ENCODE measurements at regions not wholly inside any gene's neighbourhood (a gene's known extent, or its start where the extent isn't known, plus 50 kb on each side); places are given as distances from the start of the nearest gene placed in this dataset.
"Not testable (repeated sequence)": the region's sequence is repeated elsewhere in the genome, so short reads cannot be mapped to it uniquely, and the experiment has no call there.

DNA sequence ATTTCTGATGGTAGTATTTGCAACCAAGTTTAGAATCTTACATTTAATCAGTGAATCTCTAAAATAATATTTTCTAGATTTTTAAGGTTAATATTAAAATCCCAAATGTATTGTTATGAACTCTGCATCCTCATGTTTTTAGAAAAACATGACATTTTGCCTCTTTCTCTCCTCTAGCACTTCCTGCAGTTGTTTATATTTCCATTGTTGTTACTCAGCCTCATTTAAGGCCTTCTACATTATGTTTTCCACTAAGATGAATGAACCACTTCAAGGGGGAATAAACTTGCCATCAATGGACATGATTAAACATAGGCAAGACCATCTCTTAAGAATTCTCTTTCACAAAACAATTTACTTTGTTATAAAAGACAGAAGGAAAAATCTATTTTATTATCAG lies 333.5 kb upstream of the IRAK1BP1 start:
- no peak overlapping the region for H3K27ac ChIP-seq (replicated peaks)
- no peak overlapping the region for H3K4me3 ChIP-seq (replicated peaks; ENCODE audit: insufficient read depth, low read length)
- TF ChIP-seq, protein P1, sequence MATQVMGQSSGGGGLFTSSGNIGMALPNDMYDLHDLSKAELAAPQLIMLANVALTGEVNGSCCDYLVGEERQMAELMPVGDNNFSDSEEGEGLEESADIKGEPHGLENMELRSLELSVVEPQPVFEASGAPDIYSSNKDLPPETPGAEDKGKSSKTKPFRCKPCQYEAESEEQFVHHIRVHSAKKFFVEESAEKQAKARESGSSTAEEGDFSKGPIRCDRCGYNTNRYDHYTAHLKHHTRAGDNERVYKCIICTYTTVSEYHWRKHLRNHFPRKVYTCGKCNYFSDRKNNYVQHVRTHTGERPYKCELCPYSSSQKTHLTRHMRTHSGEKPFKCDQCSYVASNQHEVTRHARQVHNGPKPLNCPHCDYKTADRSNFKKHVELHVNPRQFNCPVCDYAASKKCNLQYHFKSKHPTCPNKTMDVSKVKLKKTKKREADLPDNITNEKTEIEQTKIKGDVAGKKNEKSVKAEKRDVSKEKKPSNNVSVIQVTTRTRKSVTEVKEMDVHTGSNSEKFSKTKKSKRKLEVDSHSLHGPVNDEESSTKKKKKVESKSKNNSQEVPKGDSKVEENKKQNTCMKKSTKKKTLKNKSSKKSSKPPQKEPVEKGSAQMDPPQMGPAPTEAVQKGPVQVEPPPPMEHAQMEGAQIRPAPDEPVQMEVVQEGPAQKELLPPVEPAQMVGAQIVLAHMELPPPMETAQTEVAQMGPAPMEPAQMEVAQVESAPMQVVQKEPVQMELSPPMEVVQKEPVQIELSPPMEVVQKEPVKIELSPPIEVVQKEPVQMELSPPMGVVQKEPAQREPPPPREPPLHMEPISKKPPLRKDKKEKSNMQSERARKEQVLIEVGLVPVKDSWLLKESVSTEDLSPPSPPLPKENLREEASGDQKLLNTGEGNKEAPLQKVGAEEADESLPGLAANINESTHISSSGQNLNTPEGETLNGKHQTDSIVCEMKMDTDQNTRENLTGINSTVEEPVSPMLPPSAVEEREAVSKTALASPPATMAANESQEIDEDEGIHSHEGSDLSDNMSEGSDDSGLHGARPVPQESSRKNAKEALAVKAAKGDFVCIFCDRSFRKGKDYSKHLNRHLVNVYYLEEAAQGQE (IDR thresholded peaks at IDR 0.05; ENCODE audit: insufficient replicate concordance, low read depth) = no peak
- TF ChIP-seq SPI1 (IDR thresholded peaks at IDR 0.05; ENCODE audit: borderline replicate concordance, low read depth) (no peak), POLR2AphosphoS5 (IDR thresholded peaks at IDR 0.05; ENCODE audit: low read depth) (no peak), GABPA (IDR thresholded peaks at IDR 0.05; ENCODE audit: low read depth) (no peak)
- TF ChIP-seq, protein P2, sequence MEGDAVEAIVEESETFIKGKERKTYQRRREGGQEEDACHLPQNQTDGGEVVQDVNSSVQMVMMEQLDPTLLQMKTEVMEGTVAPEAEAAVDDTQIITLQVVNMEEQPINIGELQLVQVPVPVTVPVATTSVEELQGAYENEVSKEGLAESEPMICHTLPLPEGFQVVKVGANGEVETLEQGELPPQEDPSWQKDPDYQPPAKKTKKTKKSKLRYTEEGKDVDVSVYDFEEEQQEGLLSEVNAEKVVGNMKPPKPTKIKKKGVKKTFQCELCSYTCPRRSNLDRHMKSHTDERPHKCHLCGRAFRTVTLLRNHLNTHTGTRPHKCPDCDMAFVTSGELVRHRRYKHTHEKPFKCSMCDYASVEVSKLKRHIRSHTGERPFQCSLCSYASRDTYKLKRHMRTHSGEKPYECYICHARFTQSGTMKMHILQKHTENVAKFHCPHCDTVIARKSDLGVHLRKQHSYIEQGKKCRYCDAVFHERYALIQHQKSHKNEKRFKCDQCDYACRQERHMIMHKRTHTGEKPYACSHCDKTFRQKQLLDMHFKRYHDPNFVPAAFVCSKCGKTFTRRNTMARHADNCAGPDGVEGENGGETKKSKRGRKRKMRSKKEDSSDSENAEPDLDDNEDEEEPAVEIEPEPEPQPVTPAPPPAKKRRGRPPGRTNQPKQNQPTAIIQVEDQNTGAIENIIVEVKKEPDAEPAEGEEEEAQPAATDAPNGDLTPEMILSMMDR (IDR thresholded peaks at IDR 0.05; ENCODE audit: insufficient read depth, low read length) = no peak
- H3K27me3 ChIP-seq (ENCODE audit: insufficient read depth, poor library complexity, severe bottlenecking) = no peaks in the 10 kb centered on the region
- no peak for DNase-seq (ENCODE audit: low read depth in 1 of 2, low spot score in 1 of 2)

DNA sequence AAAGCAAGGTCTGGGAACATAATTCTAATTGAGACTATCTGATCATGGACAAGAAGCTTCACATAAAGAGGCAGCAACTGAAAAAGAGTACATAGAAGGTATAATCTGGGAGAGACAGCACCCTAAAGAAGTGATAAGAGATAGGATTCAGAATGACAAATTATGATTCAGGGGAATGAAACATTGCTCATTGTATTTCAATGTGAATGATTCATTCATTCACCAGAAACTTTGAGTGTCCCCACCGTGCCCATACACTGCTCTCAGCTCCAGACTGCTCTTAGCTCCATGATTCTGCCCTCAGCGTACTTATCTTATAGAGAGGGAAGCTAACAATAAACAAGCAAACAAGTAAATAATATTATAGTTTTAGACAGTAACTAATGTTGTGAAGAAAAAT lies 329.3 kb upstream of the IRAK1BP1 start:
- no peak for DNase-seq (ENCODE audit: low read depth in 1 of 2, low spot score in 1 of 2)
- no peak for TF ChIP-seq SPI1 (IDR thresholded peaks at IDR 0.05; ENCODE audit: borderline replicate concordance, low read depth)
- TF ChIP-seq, protein P1 (IDR thresholded peaks at IDR 0.05; ENCODE audit: insufficient replicate concordance, low read depth) = no peak
- TF ChIP-seq, protein P2 (IDR thresholded peaks at IDR 0.05; ENCODE audit: insufficient read depth, low read length) = no peak
- TF ChIP-seq GABPA (IDR thresholded peaks at IDR 0.05; ENCODE audit: low read depth) = no peak
- TF ChIP-seq POLR2AphosphoS5 (IDR thresholded peaks at IDR 0.05; ENCODE audit: low read depth) = no peak
- H3K4me3 ChIP-seq (replicated peaks; ENCODE audit: insufficient read depth, low read length) = no peak overlapping the region
- no peaks in the 10 kb centered on the region for H3K27me3 ChIP-seq (ENCODE audit: insufficient read depth, poor library complexity, severe bottlenecking)
- H3K27ac ChIP-seq (replicated peaks) = no peak overlapping the region

DNA sequence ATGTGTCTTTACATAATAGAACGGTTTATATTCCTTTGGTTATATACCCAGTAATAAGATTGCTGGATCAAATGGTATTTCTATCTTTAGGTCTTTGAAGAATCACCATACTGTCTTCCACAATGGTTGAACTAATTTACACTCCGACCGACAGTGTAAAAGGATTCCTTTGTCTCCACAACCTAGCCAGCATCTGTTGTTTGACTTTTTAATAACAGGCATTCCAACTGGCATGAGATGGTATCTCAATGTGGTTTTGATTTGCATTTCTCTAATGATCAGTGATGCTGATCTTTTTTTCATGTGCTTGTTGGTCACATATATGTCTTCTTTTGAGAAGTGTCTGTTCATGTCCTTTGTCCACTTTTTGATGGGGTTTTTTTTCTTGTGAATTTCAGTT lies 319.7 kb upstream of the IRAK1BP1 start:
- not testable (repeated sequence) for DNase-seq (ENCODE audit: low read depth in 1 of 2, low spot score in 1 of 2); H3K27ac ChIP-seq (replicated peaks); H3K4me3 ChIP-seq (replicated peaks; ENCODE audit: insufficient read depth, low read length); H3K27me3 ChIP-seq (ENCODE audit: insufficient read depth, poor library complexity, severe bottlenecking)

DNA sequence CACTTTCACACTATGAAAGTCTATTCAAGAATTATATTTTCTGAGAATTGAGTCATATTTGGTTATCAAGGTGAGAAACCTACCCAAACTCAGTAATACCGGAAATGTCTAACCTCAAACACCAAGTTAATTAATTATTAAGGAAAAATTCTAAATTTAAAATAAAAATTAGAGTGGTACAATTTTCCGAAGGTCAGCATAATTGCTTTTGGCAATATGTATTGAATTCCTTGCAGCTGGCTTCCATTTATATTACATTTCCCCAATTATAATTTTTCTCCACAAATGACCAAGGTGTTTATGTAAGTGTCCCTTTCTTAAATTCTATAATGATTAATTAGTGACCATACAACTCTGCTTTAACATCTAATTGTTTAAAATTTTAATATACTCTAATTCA lies 316.0 kb upstream of the IRAK1BP1 start:
- no peak for TF ChIP-seq SPI1 (IDR thresholded peaks at IDR 0.05; ENCODE audit: borderline replicate concordance, low read depth)
- TF ChIP-seq GABPA (IDR thresholded peaks at IDR 0.05; ENCODE audit: low read depth) = no peak
- no peak for TF ChIP-seq POLR2AphosphoS5 (IDR thresholded peaks at IDR 0.05; ENCODE audit: low read depth)
- TF ChIP-seq, protein P1 (IDR thresholded peaks at IDR 0.05; ENCODE audit: insufficient replicate concordance, low read depth) = no peak
- TF ChIP-seq, protein P2 (IDR thresholded peaks at IDR 0.05; ENCODE audit: insufficient read depth, low read length) = no peak
- Histone ChIP-seq H3K27ac (replicated peaks) (no peak overlapping the region), H3K4me3 (replicated peaks; ENCODE audit: insufficient read depth, low read length) (no peak overlapping the region), H3K27me3 (ENCODE audit: insufficient read depth, poor library complexity, severe bottlenecking) (no peaks in the 10 kb centered on the region)
- DNase-seq (ENCODE audit: low read depth in 1 of 2, low spot score in 1 of 2) = no peak
